ENCODE measurements at regions not wholly inside any gene's neighbourhood (a gene's known extent, or its start where the extent isn't known, plus 50 kb on each side); places are given as distances from the start of the nearest gene placed in this dataset.

DNA sequence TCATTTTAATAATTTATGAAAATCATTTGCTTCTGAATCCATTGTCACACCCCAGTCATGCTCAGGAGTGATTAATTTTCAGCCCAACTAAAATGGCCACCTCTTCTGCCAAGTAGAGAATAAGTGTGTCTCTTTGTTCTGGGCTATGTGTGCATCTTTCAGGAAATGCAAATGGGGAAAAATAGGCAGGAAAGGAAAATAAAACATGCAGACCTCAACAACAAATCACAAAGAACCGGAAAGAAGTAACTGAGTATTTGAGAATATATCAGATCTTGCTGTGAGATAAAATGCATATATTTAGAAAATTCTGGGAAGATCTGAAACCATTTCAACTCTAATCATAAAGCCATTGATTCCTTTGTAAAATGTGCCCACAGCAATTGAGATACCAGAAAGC, 763.9 kb downstream of the GALC start:
- no peaks in the 10 kb centered on the region for H3K36me3 ChIP-seq (ENCODE audit: control insufficient read depth in 2 of 2, insufficient read depth in 2 of 2, low read length in 1 of 2)
- no peaks in the 10 kb centered on the region for H3K4me1 ChIP-seq (ENCODE audit: control insufficient read depth in 2 of 2, insufficient read depth in 2 of 2, low read length in 2 of 2)
- H3K9me3 ChIP-seq (ENCODE audit: control insufficient read depth in 2 of 2, insufficient read depth in 1 of 2, low read length in 1 of 2) = peaks cover 0 to 7% of the 10 kb centered on the region in 2 donors
- H3K27ac ChIP-seq (ENCODE audit: low read depth in 1 of 2, low read length in 1 of 2) = no peak overlapping the region
- H3K4me3 ChIP-seq (ENCODE audit: low read length in 2 of 2) = no peak overlapping the region
- no peaks in the 10 kb centered on the region for H3K27me3 ChIP-seq (ENCODE audit: control insufficient read depth in 2 of 2, insufficient read depth in 1 of 2, low read length in 1 of 2)
- WGBS = 85% methylated on average over 1 of the region's 1 CpG
- DNase-seq (ENCODE audit: low read depth in 6 of 9, low spot score in 9 of 9) = no peak

- WGBS = 93% methylated on average over 3 of the region's 3 CpGs
- Histone ChIP-seq H3K27ac (ENCODE audit: low read depth in 1 of 2, low read length in 1 of 2) (no peak overlapping the region), H3K36me3 (ENCODE audit: control insufficient read depth in 2 of 2, insufficient read depth in 2 of 2, low read length in 1 of 2) (no peaks in the 10 kb centered on the region), H3K4me3 (ENCODE audit: low read length in 2 of 2) (no peak overlapping the region), H3K27me3 (ENCODE audit: control insufficient read depth in 2 of 2, insufficient read depth in 1 of 2, low read length in 1 of 2) (no peaks in the 10 kb centered on the region), H3K4me1 (ENCODE audit: control insufficient read depth in 2 of 2, insufficient read depth in 2 of 2, low read length in 2 of 2) (no peaks in the 10 kb centered on the region), H3K9me3 (ENCODE audit: control insufficient read depth in 2 of 2, insufficient read depth in 1 of 2, low read length in 1 of 2) (peaks cover 0 to 3% of the 10 kb centered on the region in 2 donors)
- DNase-seq (ENCODE audit: low read depth in 6 of 9, low spot score in 9 of 9) = no peak
Measured at GRCh38 chr14:87217023-87217422, 776.0 kb downstream of the GALC start.

DNA sequence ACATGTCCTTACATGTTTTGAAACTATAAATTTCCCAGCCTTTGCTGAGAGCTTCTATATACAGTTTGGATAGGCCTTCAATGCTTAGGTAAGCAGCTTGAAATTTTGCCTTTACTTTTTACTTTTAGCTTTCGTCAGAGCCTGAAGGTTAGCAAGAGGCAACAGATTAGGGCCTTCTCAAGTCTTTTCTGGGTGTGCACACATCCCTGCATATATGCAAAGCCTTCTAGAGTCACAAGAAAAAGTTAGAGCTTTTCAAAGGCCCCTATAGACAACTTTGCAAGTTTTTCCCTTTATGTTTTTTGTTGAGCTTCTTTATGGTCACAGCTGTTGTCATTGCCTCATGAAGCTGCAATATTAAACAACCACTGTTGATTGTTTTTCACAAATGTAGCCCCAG, 778.4 kb downstream of the GALC start:
- 96% methylated on average over 1 of the region's 1 CpG for WGBS
- DNase-seq (ENCODE audit: low read depth in 6 of 9, low spot score in 9 of 9) = no peak
- Histone ChIP-seq H3K27ac (ENCODE audit: low read depth in 1 of 2, low read length in 1 of 2) (no peak overlapping the region), H3K27me3 (ENCODE audit: control insufficient read depth in 2 of 2, insufficient read depth in 1 of 2, low read length in 1 of 2) (no peaks in the 10 kb centered on the region), H3K4me3 (ENCODE audit: low read length in 2 of 2) (no peak overlapping the region), H3K4me1 (ENCODE audit: control insufficient read depth in 2 of 2, insufficient read depth in 2 of 2, low read length in 2 of 2) (no peaks in the 10 kb centered on the region), H3K36me3 (ENCODE audit: control insufficient read depth in 2 of 2, insufficient read depth in 2 of 2, low read length in 1 of 2) (no peaks in the 10 kb centered on the region), H3K9me3 (ENCODE audit: control insufficient read depth in 2 of 2, insufficient read depth in 1 of 2, low read length in 1 of 2) (peaks cover 0 to 3% of the 10 kb centered on the region in 2 donors)

DNA sequence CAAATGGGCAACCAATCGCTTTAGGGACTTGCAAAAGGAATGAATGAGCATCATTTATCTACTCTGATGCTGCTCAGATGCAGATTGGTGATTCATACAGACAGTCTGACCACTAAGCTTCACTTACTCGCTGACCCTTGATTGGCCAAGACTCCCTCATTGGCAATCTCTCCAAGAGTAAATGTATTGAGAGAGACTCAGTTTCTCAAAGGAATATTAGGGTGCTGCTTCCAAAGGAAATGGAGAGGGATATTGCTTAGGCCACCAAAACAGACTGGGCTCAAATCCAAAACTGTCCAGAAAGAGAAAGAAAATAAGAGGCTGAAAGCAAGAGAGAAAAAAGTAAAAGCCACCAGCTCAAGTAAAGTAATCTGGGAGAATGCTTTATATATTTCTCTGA, 785.2 kb downstream of the GALC start:
- H3K36me3 ChIP-seq (ENCODE audit: control insufficient read depth in 2 of 2, insufficient read depth in 2 of 2, low read length in 1 of 2) = no peaks in the 10 kb centered on the region
- no peak for DNase-seq (ENCODE audit: low read depth in 6 of 9, low spot score in 9 of 9)
- no peaks in the 10 kb centered on the region for H3K4me1 ChIP-seq (ENCODE audit: control insufficient read depth in 2 of 2, insufficient read depth in 2 of 2, low read length in 2 of 2)
- 84% methylated on average over 2 of the region's 2 CpGs for WGBS
- H3K9me3 ChIP-seq (ENCODE audit: control insufficient read depth in 2 of 2, insufficient read depth in 1 of 2, low read length in 1 of 2) = no peaks in the 10 kb centered on the region
- H3K27ac ChIP-seq (ENCODE audit: low read depth in 1 of 2, low read length in 1 of 2) = no peak overlapping the region
- H3K27me3 ChIP-seq (ENCODE audit: control insufficient read depth in 2 of 2, insufficient read depth in 1 of 2, low read length in 1 of 2) = no peaks in the 10 kb centered on the region
- no peak overlapping the region for H3K4me3 ChIP-seq (ENCODE audit: low read length in 2 of 2)

- Histone ChIP-seq H3K36me3 (ENCODE audit: control insufficient read depth in 2 of 2, insufficient read depth in 2 of 2, low read length in 1 of 2) (no peaks in the 10 kb centered on the region), H3K27ac (ENCODE audit: low read depth in 1 of 2, low read length in 1 of 2) (no peak overlapping the region), H3K27me3 (ENCODE audit: control insufficient read depth in 2 of 2, insufficient read depth in 1 of 2, low read length in 1 of 2) (no peaks in the 10 kb centered on the region), H3K4me1 (ENCODE audit: control insufficient read depth in 2 of 2, insufficient read depth in 2 of 2, low read length in 2 of 2) (no peaks in the 10 kb centered on the region), H3K9me3 (ENCODE audit: control insufficient read depth in 2 of 2, insufficient read depth in 1 of 2, low read length in 1 of 2) (no peaks in the 10 kb centered on the region), H3K4me3 (ENCODE audit: low read length in 2 of 2) (no peak overlapping the region)
- 93% methylated on average over 3 of the region's 3 CpGs for WGBS
- DNase-seq (ENCODE audit: low read depth in 6 of 9, low spot score in 9 of 9) = no peak
Measured at GRCh38 chr14:87205811-87206210, 787.2 kb downstream of the GALC start.

DNA sequence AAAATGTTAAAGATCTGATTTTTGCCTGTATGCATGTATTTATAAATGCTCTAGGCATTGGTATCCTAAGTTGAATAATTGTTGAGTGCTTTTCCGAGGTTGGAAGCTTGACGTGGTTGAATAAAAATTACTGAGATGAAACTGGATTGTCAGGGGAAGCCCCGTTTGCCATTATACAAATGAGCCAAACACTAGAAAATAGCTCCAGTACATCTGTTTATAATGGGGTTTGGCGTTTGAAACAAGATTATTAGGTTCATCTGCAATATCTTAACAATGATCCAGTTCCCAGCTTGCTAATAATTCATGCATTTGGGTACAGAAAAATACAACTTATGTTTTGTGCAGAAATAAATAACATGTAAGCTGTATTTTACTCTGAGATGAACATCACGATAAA, 789.6 kb downstream of the GALC start:
- H3K4me3 ChIP-seq (ENCODE audit: low read length in 2 of 2) = no peak overlapping the region
- no peak overlapping the region for H3K27ac ChIP-seq (ENCODE audit: low read depth in 1 of 2, low read length in 1 of 2)
- WGBS = 90% methylated on average over 5 of the region's 5 CpGs
- H3K4me1 ChIP-seq (ENCODE audit: control insufficient read depth in 2 of 2, insufficient read depth in 2 of 2, low read length in 2 of 2) = no peaks in the 10 kb centered on the region
- no peaks in the 10 kb centered on the region for H3K27me3 ChIP-seq (ENCODE audit: control insufficient read depth in 2 of 2, insufficient read depth in 1 of 2, low read length in 1 of 2)
- H3K9me3 ChIP-seq (ENCODE audit: control insufficient read depth in 2 of 2, insufficient read depth in 1 of 2, low read length in 1 of 2) = no peaks in the 10 kb centered on the region
- no peak for DNase-seq (ENCODE audit: low read depth in 6 of 9, low spot score in 9 of 9)
- no peaks in the 10 kb centered on the region for H3K36me3 ChIP-seq (ENCODE audit: control insufficient read depth in 2 of 2, insufficient read depth in 2 of 2, low read length in 1 of 2)

DNA sequence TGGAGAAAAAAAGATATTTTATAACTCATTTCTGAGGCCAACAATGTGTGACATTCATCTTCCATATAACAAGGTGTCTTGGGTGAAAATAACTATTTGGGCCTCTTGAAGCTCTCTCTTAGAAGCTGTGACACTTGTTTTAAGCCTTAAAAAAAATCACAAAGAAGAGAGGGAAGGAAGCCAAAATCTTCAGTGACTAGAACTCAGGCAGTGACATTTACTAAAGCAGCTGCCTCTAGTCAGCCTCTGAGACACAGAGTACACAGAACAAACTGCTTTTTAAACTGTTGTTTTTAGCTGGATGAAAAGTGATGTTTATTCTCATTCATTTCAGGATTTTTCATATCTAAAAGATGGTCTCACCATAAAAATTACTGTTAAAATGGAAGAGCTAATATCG, 793.6 kb downstream of the GALC start:
- Histone ChIP-seq H3K27me3 (ENCODE audit: control insufficient read depth in 2 of 2, insufficient read depth in 1 of 2, low read length in 1 of 2) (no peaks in the 10 kb centered on the region), H3K4me3 (ENCODE audit: low read length in 2 of 2) (no peak overlapping the region), H3K4me1 (ENCODE audit: control insufficient read depth in 2 of 2, insufficient read depth in 2 of 2, low read length in 2 of 2) (no peaks in the 10 kb centered on the region), H3K36me3 (ENCODE audit: control insufficient read depth in 2 of 2, insufficient read depth in 2 of 2, low read length in 1 of 2) (no peaks in the 10 kb centered on the region), H3K9me3 (ENCODE audit: control insufficient read depth in 2 of 2, insufficient read depth in 1 of 2, low read length in 1 of 2) (no peaks in the 10 kb centered on the region), H3K27ac (ENCODE audit: low read depth in 1 of 2, low read length in 1 of 2) (no peak overlapping the region)
- 90% methylated on average over 1 of the region's 1 CpG for WGBS
- no peak for DNase-seq (ENCODE audit: low read depth in 6 of 9, low spot score in 9 of 9)

DNA sequence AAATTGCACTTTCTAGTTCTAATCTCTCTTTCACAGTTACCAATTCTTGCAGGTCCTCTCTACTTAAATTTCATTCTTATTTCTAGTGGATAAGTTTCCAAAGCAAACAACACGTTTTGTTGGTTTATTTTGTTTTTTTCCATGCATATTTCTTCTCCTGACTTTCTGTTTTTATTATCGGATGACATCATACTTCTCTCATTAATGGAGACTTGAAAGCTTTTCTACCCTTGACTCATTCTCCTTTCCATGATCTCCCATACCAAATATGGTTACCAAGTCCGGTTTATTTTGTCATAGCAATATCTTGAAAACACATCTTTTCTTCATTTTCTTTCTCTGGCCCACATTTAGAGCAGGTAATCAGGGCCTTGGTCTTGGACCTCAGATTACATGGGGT, 796.5 kb downstream of the GALC start:
- H3K36me3 ChIP-seq (ENCODE audit: control insufficient read depth in 2 of 2, insufficient read depth in 2 of 2, low read length in 1 of 2) = no peaks in the 10 kb centered on the region
- no peaks in the 10 kb centered on the region for H3K27me3 ChIP-seq (ENCODE audit: control insufficient read depth in 2 of 2, insufficient read depth in 1 of 2, low read length in 1 of 2)
- 81% methylated on average over 3 of the region's 3 CpGs for WGBS
- H3K27ac ChIP-seq (ENCODE audit: low read depth in 1 of 2, low read length in 1 of 2) = no peak overlapping the region
- DNase-seq (ENCODE audit: low read depth in 6 of 9, low spot score in 9 of 9) = no peak
- no peak overlapping the region for H3K4me3 ChIP-seq (ENCODE audit: low read length in 2 of 2)
- no peaks in the 10 kb centered on the region for H3K9me3 ChIP-seq (ENCODE audit: control insufficient read depth in 2 of 2, insufficient read depth in 1 of 2, low read length in 1 of 2)
- H3K4me1 ChIP-seq (ENCODE audit: control insufficient read depth in 2 of 2, insufficient read depth in 2 of 2, low read length in 2 of 2) = no peaks in the 10 kb centered on the region

GRCh38 chr14:87187786-87188185, 805.2 kb downstream of the GALC start:
- H3K4me3 ChIP-seq (ENCODE audit: low read length in 2 of 2) = no peak overlapping the region

DNA sequence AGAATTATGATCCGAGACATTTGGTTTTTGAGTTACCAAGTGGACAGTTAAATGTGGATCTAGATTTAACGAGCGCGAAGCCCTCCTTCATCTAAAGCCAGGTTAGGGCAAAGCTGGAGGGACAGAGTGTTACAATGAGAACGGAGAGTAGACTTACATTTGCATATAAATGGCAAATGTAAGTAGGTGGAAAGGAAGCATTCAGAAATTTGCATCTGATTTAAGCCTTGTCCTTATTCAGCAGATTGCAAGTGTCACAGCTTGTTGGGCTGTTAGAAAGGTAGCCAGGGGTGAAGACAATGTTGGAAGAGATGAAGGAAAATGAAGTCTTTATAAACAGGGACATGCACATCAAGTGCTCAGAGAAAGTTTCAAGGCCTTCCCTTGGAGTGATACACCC, 806.2 kb downstream of the GALC start:
- Histone ChIP-seq H3K36me3 (ENCODE audit: control insufficient read depth in 2 of 2, insufficient read depth in 2 of 2, low read length in 1 of 2) (no peaks in the 10 kb centered on the region), H3K9me3 (ENCODE audit: control insufficient read depth in 2 of 2, insufficient read depth in 1 of 2, low read length in 1 of 2) (no peaks in the 10 kb centered on the region)
- WGBS = 61% methylated on average over 5 of the region's 5 CpGs

More at GRCh38 chr14:87187786-87188185, 805.2 kb downstream of the GALC start:
- Histone ChIP-seq H3K36me3 (ENCODE audit: control insufficient read depth in 2 of 2, insufficient read depth in 2 of 2, low read length in 1 of 2) (no peaks in the 10 kb centered on the region), H3K9me3 (ENCODE audit: control insufficient read depth in 2 of 2, insufficient read depth in 1 of 2, low read length in 1 of 2) (no peaks in the 10 kb centered on the region), H3K4me1 (ENCODE audit: control insufficient read depth in 2 of 2, insufficient read depth in 2 of 2, low read length in 2 of 2) (no peaks in the 10 kb centered on the region), H3K27ac (ENCODE audit: low read depth in 1 of 2, low read length in 1 of 2) (no peak overlapping the region), H3K27me3 (ENCODE audit: control insufficient read depth in 2 of 2, insufficient read depth in 1 of 2, low read length in 1 of 2) (no peaks in the 10 kb centered on the region)
- DNase-seq (ENCODE audit: low read depth in 6 of 9, low spot score in 9 of 9) = no peak
- WGBS = 89% methylated on average over 4 of the region's 4 CpGs

More for the DNA sequence above, 806.2 kb downstream of the GALC start:
- Histone ChIP-seq H3K4me1 (ENCODE audit: control insufficient read depth in 2 of 2, insufficient read depth in 2 of 2, low read length in 2 of 2) (no peaks in the 10 kb centered on the region), H3K27me3 (ENCODE audit: control insufficient read depth in 2 of 2, insufficient read depth in 1 of 2, low read length in 1 of 2) (no peaks in the 10 kb centered on the region), H3K27ac (ENCODE audit: low read depth in 1 of 2, low read length in 1 of 2) (no peak overlapping the region), H3K4me3 (ENCODE audit: low read length in 2 of 2) (no peak overlapping the region)
- DNase-seq (ENCODE audit: low read depth in 6 of 9, low spot score in 9 of 9) = no peak

Data from thymus (tissue), 11 donors.